ENCODE measurements at regions not wholly inside any gene's neighbourhood (a gene's known extent, or its start where the extent isn't known, plus 50 kb on each side); places are given as distances from the start of the nearest gene placed in this dataset.

DNA sequence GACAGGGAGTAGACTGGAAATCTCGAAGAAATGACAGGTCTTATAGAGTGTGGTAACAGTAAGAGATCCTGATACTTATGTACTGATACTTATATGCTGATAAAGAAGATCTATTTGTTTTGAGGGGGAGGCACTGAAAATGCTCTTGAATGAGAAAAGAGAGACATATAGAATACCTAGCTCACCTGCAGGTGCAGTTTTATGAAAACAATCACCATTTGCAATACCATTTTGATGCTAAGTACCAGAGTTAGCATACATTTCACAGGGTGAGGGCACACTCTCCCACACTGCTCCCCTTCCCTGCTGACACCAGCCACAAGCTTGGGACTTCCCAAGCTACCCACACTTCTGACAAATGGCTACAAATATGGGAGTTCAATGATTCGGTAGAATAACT, 1490.1 kb upstream of the IGFBP7 start:
- TF ChIP-seq, protein P1, sequence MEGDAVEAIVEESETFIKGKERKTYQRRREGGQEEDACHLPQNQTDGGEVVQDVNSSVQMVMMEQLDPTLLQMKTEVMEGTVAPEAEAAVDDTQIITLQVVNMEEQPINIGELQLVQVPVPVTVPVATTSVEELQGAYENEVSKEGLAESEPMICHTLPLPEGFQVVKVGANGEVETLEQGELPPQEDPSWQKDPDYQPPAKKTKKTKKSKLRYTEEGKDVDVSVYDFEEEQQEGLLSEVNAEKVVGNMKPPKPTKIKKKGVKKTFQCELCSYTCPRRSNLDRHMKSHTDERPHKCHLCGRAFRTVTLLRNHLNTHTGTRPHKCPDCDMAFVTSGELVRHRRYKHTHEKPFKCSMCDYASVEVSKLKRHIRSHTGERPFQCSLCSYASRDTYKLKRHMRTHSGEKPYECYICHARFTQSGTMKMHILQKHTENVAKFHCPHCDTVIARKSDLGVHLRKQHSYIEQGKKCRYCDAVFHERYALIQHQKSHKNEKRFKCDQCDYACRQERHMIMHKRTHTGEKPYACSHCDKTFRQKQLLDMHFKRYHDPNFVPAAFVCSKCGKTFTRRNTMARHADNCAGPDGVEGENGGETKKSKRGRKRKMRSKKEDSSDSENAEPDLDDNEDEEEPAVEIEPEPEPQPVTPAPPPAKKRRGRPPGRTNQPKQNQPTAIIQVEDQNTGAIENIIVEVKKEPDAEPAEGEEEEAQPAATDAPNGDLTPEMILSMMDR (IDR thresholded peaks at IDR 0.05; ENCODE audit: low read depth, low read length, poor library complexity, severe bottlenecking): no peak
- TF ChIP-seq EZH2phosphoT487 (IDR thresholded peaks at IDR 0.05; ENCODE audit: borderline replicate concordance, low read length): no peak

All from DOHH2 (cell line).